ENCODE measurements at regions not wholly inside any gene's neighbourhood (a gene's known extent, or its start where the extent isn't known, plus 50 kb on each side); places are given as distances from the start of the nearest gene placed in this dataset.

DNA sequence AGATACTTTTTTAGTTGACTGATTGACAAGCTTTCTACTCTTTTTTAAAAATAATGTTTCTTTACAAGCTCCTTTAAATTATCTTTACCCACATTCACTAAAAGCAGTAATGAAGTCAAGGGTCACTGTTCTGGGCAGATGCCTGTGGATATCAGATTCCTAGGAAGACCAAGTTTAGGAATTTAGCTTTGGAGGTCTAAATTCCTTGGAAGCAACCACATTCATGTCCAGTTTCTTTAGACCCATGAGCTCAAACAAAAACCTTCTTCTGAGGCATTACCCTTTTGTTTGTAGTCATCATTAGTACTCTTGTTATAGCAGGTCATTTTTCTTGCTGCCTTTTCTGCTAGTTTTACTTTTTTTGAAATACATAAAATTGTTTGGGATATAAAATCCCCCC, 462.9 kb upstream of the JAG1 start:
- Histone ChIP-seq H3K4me3 (ENCODE audit: insufficient read depth, low read depth, low read length) (no peak overlapping the region), H2AK9ac (replicated peaks; ENCODE audit: low read depth, low read length, poor library complexity) (no peak overlapping the region), H3K56ac (ENCODE audit: extremely low read depth, insufficient read depth, low read length) (no peak overlapping the region), H2BK120ac (ENCODE audit: low read depth, low read length) (no peak overlapping the region), H4K20me1 (ENCODE audit: insufficient read depth, low read length) (no peaks in the 10 kb centered on the region), H3K9ac (ENCODE audit: low read depth, low read length) (no peak overlapping the region), H3K79me1 (ENCODE audit: low read depth in 1 of 2, low read length in 2 of 2) (no peaks in the 10 kb centered on the region), H2AK5ac (ENCODE audit: low read depth, low read length) (no peak overlapping the region), H2BK20ac (ENCODE audit: low read depth, low read length) (no peak overlapping the region), H4K5ac (ENCODE audit: low read depth, low read length) (no peak overlapping the region), H4K91ac (ENCODE audit: insufficient read depth, low read depth, low read length) (no peak overlapping the region), H3K4me2 (ENCODE audit: low read depth, low read length) (no peak overlapping the region), H2BK15ac (ENCODE audit: low read depth, low read length) (no peak overlapping the region), H3K9me3 (ENCODE audit: control insufficient read depth, insufficient read depth, low read length) (no peaks in the 10 kb centered on the region), H3K14ac (replicated peaks; ENCODE audit: low read depth, low read length) (no peak overlapping the region), H3K27ac (ENCODE audit: insufficient read depth, low read length) (no peak overlapping the region), H3K36me3 (ENCODE audit: control insufficient read depth, insufficient read depth, low read length) (no peaks in the 10 kb centered on the region), H3K23ac (ENCODE audit: low read depth, low read length) (no peak overlapping the region), H3K9me1 (ENCODE audit: insufficient read depth, low read length) (no peaks in the 10 kb centered on the region), H3K4ac (ENCODE audit: low read depth, low read length) (no peak overlapping the region), H4K8ac (ENCODE audit: low read depth in 2 of 2, low read length in 2 of 2) (no peak overlapping the region), H3K27me3 (ENCODE audit: control insufficient read depth, insufficient read depth, low read length) (no peaks in the 10 kb centered on the region; the same call in 1 of the 2 replicates), H3K4me1 (ENCODE audit: control insufficient read depth, insufficient read depth, low read length) (0 out of 2 replicates have a peak, but pooled peaks cover 2% of the 10 kb centered on the region), H3K18ac (ENCODE audit: low read depth, low read length) (no peak overlapping the region), H2AFZ (replicated peaks; ENCODE audit: low read length, poor library complexity) (no peak overlapping the region), H2BK5ac (ENCODE audit: low read depth, low read length, poor library complexity, severe bottlenecking) (no peak overlapping the region)
- no peak for ATAC-seq (ENCODE audit: low read depth)
- DNase-seq: no peak
- intact Hi-C loops (cut with micrococcal nuclease): no loop called here
- ChIA-PET POLR2A (ENCODE audit: unreplicated experiment) (no interaction called here), CTCF (interaction anchor here (1.0 kb wide), 1 partner anchor 48 kb away, joined by 3 read pairs; no protein-coding TSS in a partner anchor)
- TF ChIP-seq, protein P1, sequence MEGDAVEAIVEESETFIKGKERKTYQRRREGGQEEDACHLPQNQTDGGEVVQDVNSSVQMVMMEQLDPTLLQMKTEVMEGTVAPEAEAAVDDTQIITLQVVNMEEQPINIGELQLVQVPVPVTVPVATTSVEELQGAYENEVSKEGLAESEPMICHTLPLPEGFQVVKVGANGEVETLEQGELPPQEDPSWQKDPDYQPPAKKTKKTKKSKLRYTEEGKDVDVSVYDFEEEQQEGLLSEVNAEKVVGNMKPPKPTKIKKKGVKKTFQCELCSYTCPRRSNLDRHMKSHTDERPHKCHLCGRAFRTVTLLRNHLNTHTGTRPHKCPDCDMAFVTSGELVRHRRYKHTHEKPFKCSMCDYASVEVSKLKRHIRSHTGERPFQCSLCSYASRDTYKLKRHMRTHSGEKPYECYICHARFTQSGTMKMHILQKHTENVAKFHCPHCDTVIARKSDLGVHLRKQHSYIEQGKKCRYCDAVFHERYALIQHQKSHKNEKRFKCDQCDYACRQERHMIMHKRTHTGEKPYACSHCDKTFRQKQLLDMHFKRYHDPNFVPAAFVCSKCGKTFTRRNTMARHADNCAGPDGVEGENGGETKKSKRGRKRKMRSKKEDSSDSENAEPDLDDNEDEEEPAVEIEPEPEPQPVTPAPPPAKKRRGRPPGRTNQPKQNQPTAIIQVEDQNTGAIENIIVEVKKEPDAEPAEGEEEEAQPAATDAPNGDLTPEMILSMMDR (conservative IDR thresholded peaks at IDR 0.05; ENCODE audit: low read depth, low read length): no peak
- TF ChIP-seq POLR2A (IDR thresholded peaks at IDR 0.05; ENCODE audit: low read depth, low read length): no peak
- no TSS peak for BruUV-seq (replicated peaks)
- in situ Hi-C loops (cut with MboI; ENCODE audit: low sequenced_read_pairs): no loop called here
- dilution Hi-C loops (cut with HindIII; ENCODE audit: low sequenced_read_pairs, unreplicated experiment): no loop called here
